K562 (cell line): ENCODE measurements at regions not wholly inside any gene's neighbourhood (a gene's known extent, or its start where the extent isn't known, plus 50 kb on each side); places are given as distances from the start of the nearest gene placed in this dataset.

Source experiments
- ATAC-seq: fragments of 200-7000 bp; cut with Tn5 transposase; 3 replicates; pipeline ENCODE4 v1.9.1; 2020; ENCODE audit warnings: moderate library complexity
- BruUV-seq: library from RNA; stranded (reverse); fragments of 400-500 nt; replicated peaks from 2 replicates; lab custom pipeline; 2021; lab: Mats Ljungman, UMichigan
- CTCF ChIA-PET: fragments of 300-600 bp; formaldehyde crosslinking; extraction: SDS; loops from one replicate; lab custom pipeline; 2021; ENCODE audit warnings: low intra/inter-chr PET ratio; lab: Yijun Ruan, JAX
- POLR2A ChIA-PET: fragments of 300-600, 350-650 bp; sonication (Branson Sonifier 250); formaldehyde crosslinking; extraction: SDS; loops from one replicate; lab custom pipeline; 2021; ENCODE audit warnings: antibody characterized with exemption, inconsistent platforms; lab: Yijun Ruan, JAX
- DNase-seq, 4 experiments: peaks; one replicate each; pipeline versions ENCODE4 v3.0.0 to v3.0.0-alpha.2; 2011 to 2018; ENCODE audit warnings: low spot score in 3 of 4, mixed read lengths in 3 of 4; ENCODE audit errors: extremely low read depth in 1 of 4
- FAIRE-seq: peaks from 2 replicates; lab custom pipeline; 2011; peaks lifted over from hg19 to GRCh38; lab: Jason Lieb, UNC
- H2AFZ ChIP-seq: 2 replicates; pipeline ENCODE4 v1.6.0; 2011; ENCODE audit warnings: low read depth, low read length, control low read depth, inconsistent platforms
- H3K27ac ChIP-seq: fragments of 200-600 bp; 3 replicates; pipeline ENCODE4 v1.8.0; 2011; ENCODE audit warnings: low read depth, mild to moderate bottlenecking, control low read depth, inconsistent platforms, low read length, moderate library complexity, mixed read lengths; ENCODE audit errors: extremely low read depth
- H3K27me3 ChIP-seq, 2 experiments: fragments of 300-600 bp in 1 of 2; 2 replicates in 1 of 2; 3 replicates in 1 of 2; pipeline versions ENCODE4 v1.6.0 to v1.8.0; 2011; ENCODE audit warnings: inconsistent platforms in 2 of 2, low read length in 2 of 2, mild to moderate bottlenecking in 1 of 2, mixed read lengths in 1 of 2, moderate library complexity in 1 of 2; ENCODE audit not compliant: control insufficient read depth in 2 of 2, insufficient read depth in 2 of 2
- H3K36me3 ChIP-seq: fragments of 300-600 bp; 3 replicates; pipeline ENCODE4 v1.8.0; 2011; ENCODE audit warnings: mild to moderate bottlenecking, low read length, inconsistent platforms; ENCODE audit not compliant: control insufficient read depth, insufficient read depth
- H3K4me1 ChIP-seq, 2 experiments: fragments of 200-600 bp in 1 of 2; replicated peaks in 1 of 2; 2 replicates in 1 of 2; 3 replicates in 1 of 2; pipeline versions ENCODE4 v1.5.1 to v1.8.0; 2011; ENCODE audit warnings: inconsistent platforms in 2 of 2, low read length in 2 of 2, mild to moderate bottlenecking in 1 of 2, mixed read lengths in 1 of 2, moderate library complexity in 1 of 2; ENCODE audit not compliant: control insufficient read depth in 2 of 2, insufficient read depth in 2 of 2
- H3K4me2 ChIP-seq: 2 replicates; pipeline ENCODE4 v1.6.1; 2011; ENCODE audit warnings: low read length, control low read depth, inconsistent platforms, mixed read lengths; ENCODE audit not compliant: insufficient read depth
- H3K4me3 ChIP-seq: fragments of 200-600 bp; sonication (generic), shearing (Covaris generic); 2 replicates; pipeline ENCODE4 v1.5.1; 2016; ENCODE audit warnings: control low read depth, inconsistent platforms
- H3K79me2 ChIP-seq: fragments of 200-600 bp; 3 replicates; pipeline ENCODE4 v1.8.0; 2011; ENCODE audit warnings: low read length, inconsistent platforms; ENCODE audit not compliant: control insufficient read depth, insufficient read depth
- H3K9ac ChIP-seq, 2 experiments: 2 replicates each; pipeline versions ENCODE4 v1.6.0 to v1.6.1; 2011; ENCODE audit warnings: low read depth in 2 of 2, low read length in 2 of 2, control low read depth in 1 of 2, inconsistent platforms in 1 of 2, mild to moderate bottlenecking in 1 of 2, mixed read lengths in 1 of 2; ENCODE audit not compliant: insufficient read depth in 1 of 2
- H3K9me1 ChIP-seq: one replicate; pipeline ENCODE4 v1.6.0; 2011; ENCODE audit warnings: inconsistent platforms, mild to moderate bottlenecking, low read length, moderate library complexity; ENCODE audit not compliant: control insufficient read depth, insufficient read depth
- H3K9me3 ChIP-seq: replicated peaks from 2 replicates; pipeline ENCODE4 v1.5.1; 2011; ENCODE audit warnings: low read depth, low read length, inconsistent platforms; ENCODE audit not compliant: control insufficient read depth, insufficient read depth
- H4K20me1 ChIP-seq: replicated peaks from 2 replicates; pipeline ENCODE4 v1.6.1; 2011; ENCODE audit warnings: low read length, inconsistent platforms, mixed read lengths; ENCODE audit not compliant: control insufficient read depth, insufficient read depth
- CEBPB ChIP-seq: fragments of 450-650 bp; IDR thresholded peaks from 2 replicates; pipeline ENCODE4 v1.6.1; 2016; ENCODE audit warnings: missing genetic modification characterization, missing compliant biosample characterization
- ESRRB ChIP-seq: fragments of 250-450 bp; sonication (Bioruptor Pico); IDR thresholded peaks from 2 replicates; pipeline ENCODE4 v1.5.0; 2020; ENCODE audit warnings: mild to moderate bottlenecking, moderate library complexity, borderline replicate concordance
- GMEB1 ChIP-seq: fragments of 250-450 bp; sonication (Bioruptor Pico); IDR thresholded peaks from 2 replicates; pipeline ENCODE4 v1.4.0; 2020; ENCODE audit warnings: mild to moderate bottlenecking
- HLTF ChIP-seq: fragments of 450-650 bp; IDR thresholded peaks from 2 replicates; pipeline ENCODE4 v1.6.1; 2016
- HMBOX1 ChIP-seq: sonication (generic); IDR thresholded peaks from 2 replicates; pipeline ENCODE4 v1.6.1; 2016
- MECOM ChIP-seq: fragments of 250-450 bp; sonication (Bioruptor Pico); IDR thresholded peaks from 2 replicates; pipeline ENCODE4 v1.8.0; 2022; ENCODE audit warnings: inconsistent platforms
- POU5F1 ChIP-seq: fragments of 150-350 bp; IDR thresholded peaks from 2 replicates; pipeline ENCODE4 v1.6.1; 2014; ENCODE audit warnings: borderline replicate concordance, low read length, low read depth, mild to moderate bottlenecking; ENCODE audit not compliant: partially characterized antibody
- SMAD1 ChIP-seq: fragments of 150-350 bp; IDR thresholded peaks from 2 replicates; pipeline ENCODE4 v1.6.1; 2014; ENCODE audit warnings: low read length, low read depth; ENCODE audit not compliant: partially characterized antibody
- SMARCA4 ChIP-seq: fragments of 450-650 bp; IDR thresholded peaks from 2 replicates; pipeline ENCODE4 v1.6.1; 2016
- THRA ChIP-seq: fragments of 450-650 bp; IDR thresholded peaks from 2 replicates; pipeline ENCODE4 v1.6.1; 2017; ENCODE audit warnings: mild to moderate bottlenecking, moderate library complexity
- ZBTB17 ChIP-seq: fragments of 450-650 bp; formaldehyde crosslinking; IDR thresholded peaks from 2 replicates; pipeline ENCODE4 v1.4.0; 2020; ENCODE audit warnings: mild to moderate bottlenecking
- ZC3H8 ChIP-seq: fragments of 450-650 bp; IDR thresholded peaks from 2 replicates; pipeline ENCODE4 v1.6.1; 2017
- ZFP1 ChIP-seq: fragments of 450-650 bp; formaldehyde crosslinking; IDR thresholded peaks from 2 replicates; pipeline ENCODE4 v1.4.0; 2020; ENCODE audit warnings: mild to moderate bottlenecking, mixed read lengths
- ZNF778 ChIP-seq: fragments of 450-650 bp; formaldehyde crosslinking; IDR thresholded peaks from 2 replicates; pipeline ENCODE4 v1.4.0; 2020; ENCODE audit warnings: mild to moderate bottlenecking, moderate library complexity
- WGBS: fragments of 100-300 bp; shearing (Covaris generic); methylation state at CpG from one replicate; pipeline ENCODE4 v1.1.6; 2016; ENCODE audit warnings: low coverage, mixed read lengths; ENCODE audit not compliant: insufficient coverage; ENCODE audit errors: missing lambda C conversion rate; 5-methylcytosine and 5-hydroxymethylcytosine counted together
- in situ Hi-C: fragments of 300-500 bp; cut with MboI; formaldehyde crosslinking; loops from 4 replicates; pipeline ENCODE4 v1.15.0; 2018; ENCODE audit warnings: inconsistent platforms, mixed read lengths
- intact Hi-C: fragments of 100-400 bp; cut with micrococcal nuclease; formaldehyde crosslinking; loops from 2 replicates; pipeline ENCODE4 v1.14.2; 2022

- BruUV-seq = no TSS peak
- Histone ChIP-seq H3K27ac (no peak overlapping the region), H3K27me3 (no peaks in the 10 kb centered on the region), H3K36me3 (no peaks in the 10 kb centered on the region), H3K9me1 (no peaks in the 10 kb centered on the region), H2AFZ (no peak overlapping the region), H3K4me1 (no peaks in the 10 kb centered on the region), H3K4me2 (no peak overlapping the region), H3K79me2 (no peaks in the 10 kb centered on the region), H3K4me3 (no peak overlapping the region), H3K9me3 (no peaks in the 10 kb centered on the region), H4K20me1 (no peaks in the 10 kb centered on the region; the same call in 1 of the 2 replicates), H3K9ac (no peak overlapping the region)
- in situ Hi-C loops = loop anchor here (25.0 kb wide), 1 partner anchor 679 kb away; the partner anchor contains the start of gene PLK2
- ChIA-PET POLR2A (no interaction called here), CTCF (no interaction called here)
- DNase-seq (no peak), ATAC-seq (no peak), FAIRE-seq (no peak)
- TF ChIP-seq MECOM (CRISPR knock-in tag) (no peak), ZBTB17 (CRISPR knock-in tag) (no peak), GMEB1 (CRISPR knock-in tag) (no peak), HLTF (no peak), ESRRB (CRISPR knock-in tag) (no peak), ZFP1 (CRISPR knock-in tag) (no peak), ZC3H8 (no peak), HMBOX1 (no peak), SMARCA4 (no peak), SMAD1 (no peak), POU5F1 (no peak), THRA (no peak), CEBPB (no peak), ZNF778 (CRISPR knock-in tag) (no peak)
- intact Hi-C loops = no loop called here
- 30% methylated on average over 2 of the region's 2 CpGs for WGBS
Measured at GRCh38 chr5:57783693-57784092, 301.1 kb upstream of the ACTBL2 start.
